ENCODE measurements at regions not wholly inside any gene's neighbourhood (a gene's known extent, or its start where the extent isn't known, plus 50 kb on each side); places are given as distances from the start of the nearest gene placed in this dataset.
A peak's percentile ranks its signal among the peaks of the same experiment; 100 is the strongest.
"Not testable (repeated sequence)": the region's sequence is repeated elsewhere in the genome, so short reads cannot be mapped to it uniquely, and the experiment has no call there.

GRCh38 chrX:13378562-13379518 lies 59.0 kb upstream of the ATXN3L start:
- peak overlapping the region; percentile 94 to 97 for H3K27ac Mint-ChIP-seq
- H3K36me3 Mint-ChIP-seq; H3K27me3 Mint-ChIP-seq; H3K4me3 Mint-ChIP-seq; H3K9me3 Mint-ChIP-seq; DNase-seq (ENCODE audit: low spot score): not testable (repeated sequence)
- peaks cover 20 to 42% of the 10 kb centered on the region in 2 donors for H3K4me1 Mint-ChIP-seq (ENCODE audit: low read depth in 2 of 2)
- ATAC-seq, result peak in 1 of 2 donors; percentile 63

DNA sequence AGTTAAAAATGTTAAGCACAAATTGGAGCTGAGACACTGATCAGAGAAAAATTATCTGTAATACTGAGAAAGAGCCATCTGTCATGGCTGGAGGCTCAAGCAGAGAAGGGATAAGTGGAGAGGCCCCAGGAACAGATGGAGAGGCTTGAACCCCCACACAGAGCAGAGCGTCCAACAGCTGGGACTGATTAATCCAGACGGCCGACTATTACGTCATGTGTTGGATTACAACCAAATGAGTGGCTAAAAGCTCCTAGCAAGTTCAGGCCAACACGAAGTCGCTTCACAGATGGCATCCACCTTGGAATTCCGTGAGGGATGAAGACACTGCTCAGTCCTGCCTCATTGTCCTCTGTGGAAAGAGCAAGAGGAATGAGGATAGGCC lies 57.7 kb upstream of the ATXN3L start:
- ATAC-seq (no peak), DNase-seq (ENCODE audit: low spot score) (no peak)
- peaks cover 4% of the 10 kb centered on the region for H3K36me3 Mint-ChIP-seq
- H3K27me3 Mint-ChIP-seq, result peaks cover 0 to 6% of the 10 kb centered on the region in 2 donors
- H3K9me3 Mint-ChIP-seq, result no peaks in the 10 kb centered on the region
- peak overlapping the region; percentile 86 to 87 for H3K27ac Mint-ChIP-seq
- peak overlapping the region; percentile 71 for H3K4me3 Mint-ChIP-seq
- peaks cover 30 to 47% of the 10 kb centered on the region in 2 donors for H3K4me1 Mint-ChIP-seq (ENCODE audit: low read depth in 2 of 2)

DNA sequence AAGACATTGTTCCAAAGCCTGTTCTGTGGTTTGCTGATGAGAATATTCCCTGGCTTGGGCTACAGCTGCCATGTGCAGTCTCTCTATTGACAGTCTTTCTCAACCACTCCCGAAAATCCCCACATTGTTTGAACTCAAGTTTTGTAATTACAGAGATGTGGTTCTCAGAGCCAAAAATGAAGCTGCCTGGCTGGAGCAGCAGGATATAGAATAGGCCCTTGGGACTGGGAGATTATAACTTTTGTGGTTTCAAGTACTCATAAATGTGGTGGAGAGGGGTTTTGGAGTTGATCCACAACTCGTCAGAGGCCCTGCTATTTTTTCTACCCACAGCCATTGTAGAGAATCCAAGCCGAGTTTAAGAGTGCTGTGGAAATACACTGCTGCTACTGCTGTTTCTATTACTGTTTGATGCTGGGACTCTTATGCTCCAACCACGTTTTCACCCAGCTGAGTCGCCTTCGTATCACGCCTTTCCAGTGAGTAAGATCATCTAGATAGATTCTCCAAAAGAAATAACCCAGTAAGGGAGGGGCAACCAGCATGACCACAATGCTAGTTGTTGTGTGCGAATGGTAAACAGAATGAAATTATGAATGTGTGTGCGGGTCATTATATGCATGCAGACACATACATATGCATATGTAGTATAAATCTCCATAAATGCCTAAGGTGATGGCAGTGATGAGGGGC lies 57.1 kb upstream of the ATXN3L start:
- Mint-ChIP-seq H3K4me3 (peak overlapping the region; percentile 71), H3K27me3 (peaks cover 0 to 6% of the 10 kb centered on the region in 2 donors), H3K27ac (peak overlapping the region; percentile 86 to 87), H3K9me3 (no peaks in the 10 kb centered on the region), H3K4me1 (ENCODE audit: low read depth in 2 of 2) (peaks cover 34 to 52% of the 10 kb centered on the region in 2 donors), H3K36me3 (peaks cover 4% of the 10 kb centered on the region)
- DNase-seq (ENCODE audit: low spot score) (no peak), ATAC-seq (peak; percentile 50 to 66)

GRCh38 chrX:13375596-13375995 lies 55.7 kb upstream of the ATXN3L start:
- H3K27me3 Mint-ChIP-seq, result peaks cover 0 to 11% of the 10 kb centered on the region in 2 donors
- not testable (repeated sequence) for DNase-seq (ENCODE audit: low spot score); ATAC-seq; H3K36me3 Mint-ChIP-seq; H3K4me3 Mint-ChIP-seq; H3K9me3 Mint-ChIP-seq
- peaks cover 38 to 52% of the 10 kb centered on the region in 2 donors for H3K4me1 Mint-ChIP-seq (ENCODE audit: low read depth in 2 of 2)
- H3K27ac Mint-ChIP-seq, result peak overlapping the region; percentile 86 to 87

- peak overlapping the region; percentile 47 to 82 for H3K27ac Mint-ChIP-seq
These were observed 54.5 kb upstream of the ATXN3L start for GRCh38 chrX:13374364-13374763.

GRCh38 chrX:13373431-13374187 lies 53.8 kb upstream of the ATXN3L start:
- DNase-seq (ENCODE audit: low spot score) (no peak), ATAC-seq (peak; percentile 58 to 73)
- peak overlapping the region; percentile 55 for H3K4me3 Mint-ChIP-seq
- peaks cover 4% of the 10 kb centered on the region for H3K36me3 Mint-ChIP-seq
- H3K4me1 Mint-ChIP-seq (ENCODE audit: low read depth in 2 of 2), result peaks cover 37 to 45% of the 10 kb centered on the region in 2 donors
- H3K27ac Mint-ChIP-seq, result peak overlapping the region; percentile 47 to 82
- peaks cover 0 to 11% of the 10 kb centered on the region in 2 donors for H3K27me3 Mint-ChIP-seq
- no peaks in the 10 kb centered on the region for H3K9me3 Mint-ChIP-seq

More at GRCh38 chrX:13374364-13374763, 54.5 kb upstream of the ATXN3L start:
- H3K4me3 Mint-ChIP-seq, result no peak overlapping the region
- ATAC-seq (no peak), DNase-seq (ENCODE audit: low spot score) (no peak)
- peaks cover 35 to 43% of the 10 kb centered on the region in 2 donors for H3K4me1 Mint-ChIP-seq (ENCODE audit: low read depth in 2 of 2)
- H3K36me3 Mint-ChIP-seq, result peaks cover 4% of the 10 kb centered on the region
- no peaks in the 10 kb centered on the region for H3K9me3 Mint-ChIP-seq
- peaks cover 0 to 9% of the 10 kb centered on the region in 2 donors for H3K27me3 Mint-ChIP-seq

DNA sequence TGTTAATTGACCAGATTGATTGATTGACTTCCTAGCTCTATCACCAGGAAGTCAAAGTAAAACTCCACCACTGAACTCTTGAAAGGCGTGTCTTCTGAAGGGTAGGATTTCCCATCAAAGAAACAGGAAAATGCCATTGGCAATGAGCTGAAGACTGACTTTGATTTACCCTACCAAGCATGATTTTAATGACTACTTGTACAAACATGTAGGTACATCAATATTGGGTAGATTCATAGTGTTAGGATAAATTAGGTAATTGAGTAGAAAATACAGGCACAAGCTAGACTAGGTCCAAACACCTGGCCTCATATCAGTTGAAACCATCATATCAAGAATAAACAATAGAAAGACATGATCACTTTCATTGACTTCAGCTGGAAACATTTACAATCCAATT lies 53.2 kb upstream of the ATXN3L start:
- ATAC-seq, result no peak
- H3K4me3 Mint-ChIP-seq, result peak overlapping the region; percentile 55
- H3K36me3 Mint-ChIP-seq, result peaks cover 4% of the 10 kb centered on the region
- H3K4me1 Mint-ChIP-seq (ENCODE audit: low read depth in 2 of 2), result peaks cover 43 to 46% of the 10 kb centered on the region in 2 donors
- H3K9me3 Mint-ChIP-seq, result no peaks in the 10 kb centered on the region
- DNase-seq (ENCODE audit: low spot score), result no peak
- peak overlapping the region; percentile 47 to 82 for H3K27ac Mint-ChIP-seq
- H3K27me3 Mint-ChIP-seq, result peaks cover 0 to 15% of the 10 kb centered on the region in 2 donors

- ATAC-seq, result peak in 1 of 2 donors; percentile 52
- Mint-ChIP-seq H3K4me3 (peak overlapping the region; percentile 38), H3K36me3 (peaks cover 3% of the 10 kb centered on the region), H3K27me3 (peaks cover 0 to 14% of the 10 kb centered on the region in 2 donors), H3K9me3 (no peaks in the 10 kb centered on the region), H3K4me1 (ENCODE audit: low read depth in 2 of 2) (peaks cover 43 to 46% of the 10 kb centered on the region in 2 donors), H3K27ac (peak overlapping the region; percentile 47 to 82)
- no peak for DNase-seq (ENCODE audit: low spot score)
These were observed 52.5 kb upstream of the ATXN3L start for GRCh38 chrX:13372203-13372980.

DNA sequence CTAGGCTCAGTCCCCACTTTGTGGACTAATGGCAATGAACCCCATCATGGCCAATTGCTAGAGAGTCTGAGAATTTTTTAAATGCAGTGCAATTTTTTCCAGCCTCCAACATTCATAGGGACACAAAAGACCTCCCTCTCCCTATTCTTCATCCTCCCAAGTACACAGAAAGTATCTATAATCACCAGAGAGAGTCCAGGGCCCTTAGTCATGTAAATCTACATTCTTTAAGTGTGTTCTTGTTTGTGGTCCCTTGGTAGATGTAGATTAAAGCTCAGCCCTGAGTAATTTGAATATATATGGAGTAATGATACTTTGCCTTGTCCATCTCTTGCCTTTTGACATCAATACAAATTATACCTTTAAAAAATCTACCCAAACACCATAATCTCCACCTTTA lies 51.3 kb upstream of the ATXN3L start:
- Mint-ChIP-seq H3K4me3 (no peak overlapping the region), H3K4me1 (ENCODE audit: low read depth in 2 of 2) (peaks cover 44 to 45% of the 10 kb centered on the region in 2 donors), H3K36me3 (peaks cover under 1% of the 10 kb centered on the region), H3K27me3 (peaks cover 0 to 11% of the 10 kb centered on the region in 2 donors), H3K9me3 (no peaks in the 10 kb centered on the region), H3K27ac (peak overlapping the region; percentile 47 to 82)
- DNase-seq (ENCODE audit: low spot score) (no peak), ATAC-seq (no peak)

DNA sequence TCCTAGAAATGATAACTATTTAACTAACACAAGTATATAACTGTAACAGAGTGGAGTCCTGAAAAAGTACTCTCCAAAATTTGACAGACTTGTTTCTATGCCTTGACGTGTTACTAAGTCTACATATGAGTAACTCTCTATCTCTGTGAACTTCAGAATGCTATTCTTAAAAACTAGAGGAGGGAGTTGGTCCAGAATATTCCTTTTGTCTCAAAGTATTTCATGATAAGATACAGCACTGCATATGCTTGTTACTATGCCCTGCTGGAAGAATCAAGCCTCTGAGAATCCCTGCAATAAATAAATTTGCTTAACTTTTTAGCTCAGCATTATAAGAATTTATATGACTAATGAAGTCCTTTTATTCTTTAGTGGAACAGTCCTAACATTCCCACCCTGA lies 50.9 kb upstream of the ATXN3L start:
- Mint-ChIP-seq H3K4me3 (no peak overlapping the region), H3K9me3 (no peaks in the 10 kb centered on the region), H3K4me1 (ENCODE audit: low read depth in 2 of 2) (peaks cover 48 to 50% of the 10 kb centered on the region in 2 donors), H3K36me3 (peaks cover 4% of the 10 kb centered on the region), H3K27ac (peak overlapping the region; percentile 47 to 79), H3K27me3 (peaks cover 0 to 11% of the 10 kb centered on the region in 2 donors)
- no peak for DNase-seq (ENCODE audit: low spot score)
- no peak for ATAC-seq
